B cell (primary cell): ENCODE measurements at regions not wholly inside any gene's neighbourhood (a gene's known extent, or its start where the extent isn't known, plus 50 kb on each side); places are given as distances from the start of the nearest gene placed in this dataset.

Experiments
- ATAC-seq: fragments of 200-7000 bp; cut with Tn5 transposase; one replicate; pipeline ENCODE4 v1.10.0; 2021; ENCODE audit warnings: low read depth, mild to moderate bottlenecking, moderate number of reproducible peaks, moderate library complexity
- CTCF ChIA-PET: fragments of 350-600 bp; sonication (Branson Sonifier 250); formaldehyde crosslinking; loops from one replicate; lab custom pipeline; 2021; ENCODE audit warnings: antibody characterized with exemption, inconsistent platforms; lab: Charles Lee
- POLR2A ChIA-PET: fragments of 350-600 bp; sonication (Branson Sonifier 250); formaldehyde crosslinking; loops from one replicate; lab custom pipeline; 2021; ENCODE audit warnings: antibody characterized with exemption; lab: Charles Lee
- DNase-seq: peaks from one replicate; pipeline ENCODE4 v3.0.0; 2013
- H2AFZ ChIP-seq: 2 replicates; pipeline ENCODE4 v1.6.1; 2012; ENCODE audit warnings: mild to moderate bottlenecking, low read depth, low read length; ENCODE audit not compliant: insufficient read depth, poor library complexity, severe bottlenecking
- H3K27ac ChIP-seq, 2 donors: 1 replicate in 1 of 2; 2 replicates in 1 of 2; pipeline ENCODE4 v1.5.1; 2012 to 2013; ENCODE audit warnings: low read length in 2 of 2, mild to moderate bottlenecking in 2 of 2, moderate library complexity in 1 of 2
- H3K27me3 ChIP-seq, 4 experiments: fragments of 200-600 bp in 1 of 4; sonication (generic) in 1 of 4; replicated peaks in 1 of 4; 1 replicate in 2 of 4; 2 replicates in 2 of 4; pipeline versions ENCODE4 v1.6.1 to v1.7.0; 2013 to 2016; ENCODE audit warnings: low read length in 3 of 4, mild to moderate bottlenecking in 2 of 4, mixed read lengths in 1 of 4, moderate library complexity in 1 of 4; ENCODE audit not compliant: insufficient read depth in 4 of 4, control insufficient read depth in 3 of 4; ENCODE audit errors: control extremely low read depth in 1 of 4
- H3K36me3 ChIP-seq, 2 experiments: replicated peaks in 1 of 2; 1 replicate in 1 of 2; 2 replicates in 1 of 2; pipeline versions ENCODE4 v1.6.1 to v1.7.1; 2013; ENCODE audit warnings: low read length in 1 of 2; ENCODE audit not compliant: insufficient read depth in 2 of 2, control insufficient read depth in 1 of 2; ENCODE audit errors: control extremely low read depth in 1 of 2, extremely low read depth in 1 of 2
- H3K4me1 ChIP-seq, 2 donors: fragments of 200-600 bp in 1 of 2; sonication (generic) in 1 of 2; 1 replicate in 1 of 2; 2 replicates in 1 of 2; pipeline versions ENCODE4 v1.5.1 to v1.6.1; 2013 to 2017; ENCODE audit warnings: low read length in 2 of 2; ENCODE audit not compliant: control insufficient read depth in 2 of 2, insufficient read depth in 2 of 2
- H3K4me2 ChIP-seq: replicated peaks from 2 replicates; pipeline ENCODE3; 2012; ENCODE audit warnings: mild to moderate bottlenecking, low read depth, low read length; ENCODE audit not compliant: poor library complexity, severe bottlenecking
- H3K4me3 ChIP-seq, 5 experiments: fragments of 200-600 bp in 1 of 5; sonication (generic) in 1 of 5; 1 replicate in 3 of 5; 2 replicates in 2 of 5; pipeline versions ENCODE4 v1.5.1 to v1.7.0; 2011 to 2016; ENCODE audit warnings: low read length in 4 of 5, mild to moderate bottlenecking in 4 of 5, low read depth in 2 of 5, control low read depth in 1 of 5, moderate library complexity in 1 of 5; ENCODE audit not compliant: insufficient read depth in 1 of 5; ENCODE audit errors: control extremely low read depth in 1 of 5, extremely low read depth in 1 of 5
- H3K79me2 ChIP-seq: fragments of 200-600 bp; sonication (generic); one replicate; pipeline ENCODE4 v1.6.0; 2016; ENCODE audit warnings: low read length; ENCODE audit not compliant: control insufficient read depth, insufficient read depth
- H3K9ac ChIP-seq: fragments of 200-600 bp; sonication (generic); 2 replicates; pipeline ENCODE4 v1.6.1; 2017; ENCODE audit warnings: mild to moderate bottlenecking, low read length, moderate library complexity
- H3K9me3 ChIP-seq, 3 donors: one replicate each; pipeline versions ENCODE4 v1.6.1 to v1.7.1; 2013; ENCODE audit warnings: low read length in 2 of 3; ENCODE audit not compliant: control insufficient read depth in 2 of 3, insufficient read depth in 1 of 3; ENCODE audit errors: control extremely low read depth in 1 of 3
- H4K20me1 ChIP-seq: 2 replicates; pipeline ENCODE4 v1.6.0; 2012; ENCODE audit warnings: mild to moderate bottlenecking, low read length; ENCODE audit not compliant: insufficient read depth, control insufficient read depth, poor library complexity, severe bottlenecking
- H3K27ac Mint-ChIP-seq: one replicate; pipeline ENCODE4 v1.8.0; 2021; ENCODE audit warnings: mixed read lengths
- H3K27me3 Mint-ChIP-seq: one replicate; pipeline ENCODE4 v1.8.0; 2021; ENCODE audit warnings: mixed read lengths
- H3K4me1 Mint-ChIP-seq: one replicate; pipeline ENCODE4 v1.8.0; 2021; ENCODE audit warnings: mixed read lengths
- H3K4me3 Mint-ChIP-seq: one replicate; pipeline ENCODE4 v1.8.0; 2021; ENCODE audit warnings: mixed read lengths
- H3K9me3 Mint-ChIP-seq: one replicate; pipeline ENCODE4 v1.8.0; 2022; ENCODE audit warnings: mixed read lengths; ENCODE audit not compliant: insufficient read depth
- EZH2 ChIP-seq: IDR thresholded peaks from 2 replicates; pipeline ENCODE4 v1.6.1; 2012; ENCODE audit warnings: borderline replicate concordance, low read depth, mild to moderate bottlenecking, moderate library complexity, low read length; ENCODE audit not compliant: insufficient read depth, poor library complexity, severe bottlenecking
- WGBS: methylation state at CpG from one replicate; pipeline ENCODE4 v1.1.5; 2013; ENCODE audit warnings: missing lambda C conversion rate; ENCODE audit not compliant: insufficient coverage; 5-methylcytosine and 5-hydroxymethylcytosine counted together
- intact Hi-C: fragments of 100-400 bp; cut with micrococcal nuclease; formaldehyde crosslinking; loops from one replicate; pipeline ENCODE4 v1.10.0; 2022
- TF ChIP-seq, protein P1 (sequence below): fragments of 200-600 bp; IDR thresholded peaks from one replicate; pipeline ENCODE4 v1.8.0; 2022; ENCODE audit warnings: antibody characterized with exemption, mild to moderate bottlenecking

DNA sequence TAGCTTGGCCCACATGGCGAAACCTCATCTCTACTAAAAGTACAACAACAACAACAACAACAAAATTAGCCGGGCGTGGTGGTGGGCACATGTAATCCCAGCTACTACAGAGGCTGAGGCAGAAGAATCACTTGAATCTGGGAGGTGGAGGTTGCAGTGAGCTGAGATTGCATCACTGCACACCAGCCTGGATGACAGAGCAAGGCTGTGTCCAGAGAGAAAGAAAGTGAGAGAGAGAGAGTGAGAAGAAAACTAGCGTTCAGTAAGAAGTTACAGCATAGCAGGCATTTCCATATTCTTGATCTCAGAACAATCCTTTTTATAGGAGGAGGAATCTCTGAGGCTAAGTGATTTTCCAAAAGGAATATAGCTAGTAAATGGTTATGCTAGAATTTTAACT lies 1076.1 kb downstream of the AGBL1 start:
- WGBS, result no CpG with 5 or more reads among the region's 4 CpGs
- ATAC-seq (no peak), DNase-seq (no peak)
- H3K4me1 ChIP-seq, result no peaks in the 10 kb centered on the region
- ChIA-PET POLR2A (no interaction called here), CTCF (no interaction called here)
- H4K20me1 ChIP-seq, result no peaks in the 10 kb centered on the region
- no peaks in the 10 kb centered on the region for H3K4me1 Mint-ChIP-seq
- no peak for TF ChIP-seq EZH2
- TF ChIP-seq, protein P1, sequence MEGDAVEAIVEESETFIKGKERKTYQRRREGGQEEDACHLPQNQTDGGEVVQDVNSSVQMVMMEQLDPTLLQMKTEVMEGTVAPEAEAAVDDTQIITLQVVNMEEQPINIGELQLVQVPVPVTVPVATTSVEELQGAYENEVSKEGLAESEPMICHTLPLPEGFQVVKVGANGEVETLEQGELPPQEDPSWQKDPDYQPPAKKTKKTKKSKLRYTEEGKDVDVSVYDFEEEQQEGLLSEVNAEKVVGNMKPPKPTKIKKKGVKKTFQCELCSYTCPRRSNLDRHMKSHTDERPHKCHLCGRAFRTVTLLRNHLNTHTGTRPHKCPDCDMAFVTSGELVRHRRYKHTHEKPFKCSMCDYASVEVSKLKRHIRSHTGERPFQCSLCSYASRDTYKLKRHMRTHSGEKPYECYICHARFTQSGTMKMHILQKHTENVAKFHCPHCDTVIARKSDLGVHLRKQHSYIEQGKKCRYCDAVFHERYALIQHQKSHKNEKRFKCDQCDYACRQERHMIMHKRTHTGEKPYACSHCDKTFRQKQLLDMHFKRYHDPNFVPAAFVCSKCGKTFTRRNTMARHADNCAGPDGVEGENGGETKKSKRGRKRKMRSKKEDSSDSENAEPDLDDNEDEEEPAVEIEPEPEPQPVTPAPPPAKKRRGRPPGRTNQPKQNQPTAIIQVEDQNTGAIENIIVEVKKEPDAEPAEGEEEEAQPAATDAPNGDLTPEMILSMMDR, result no peak
- H3K36me3 ChIP-seq, result no peaks in the 10 kb centered on the region
- no peaks in the 10 kb centered on the region for H3K79me2 ChIP-seq
- H3K27me3 Mint-ChIP-seq, result no peaks in the 10 kb centered on the region
- no peak overlapping the region for H3K4me2 ChIP-seq
- intact Hi-C loops, result no loop called here
- H3K9ac ChIP-seq, result no peak overlapping the region
- H3K4me3 Mint-ChIP-seq, result no peak overlapping the region
- peaks cover 11% of the 10 kb centered on the region for H3K9me3 Mint-ChIP-seq
- H3K4me3 ChIP-seq, result no peak overlapping the region
- H3K27ac Mint-ChIP-seq, result no peak overlapping the region
- peaks cover 0 to 6% (median 0%) of the 10 kb centered on the region in 3 donors for H3K9me3 ChIP-seq
- H3K27ac ChIP-seq, result no peak overlapping the region
- H3K27me3 ChIP-seq, result no peaks in the 10 kb centered on the region
- no peak overlapping the region for H2AFZ ChIP-seq

DNA sequence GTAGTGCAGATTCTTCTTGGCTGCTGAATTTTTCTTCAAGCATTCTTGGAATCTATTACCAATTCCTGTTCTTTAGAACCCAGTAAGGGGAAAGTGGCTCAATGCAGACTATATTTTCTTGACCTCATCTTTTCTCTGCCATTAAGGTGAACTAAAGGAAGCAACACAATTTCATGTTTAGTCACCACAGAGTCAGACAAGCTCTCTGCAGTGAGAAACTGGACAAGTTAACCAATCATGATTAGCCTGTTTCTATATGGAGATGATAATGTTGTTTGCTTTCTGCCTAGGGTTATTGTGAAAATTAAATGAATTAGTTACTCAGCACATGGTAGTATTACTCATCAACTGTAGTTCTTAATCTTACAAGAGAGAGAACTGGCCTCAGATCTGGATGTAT lies 1075.1 kb downstream of the AGBL1 start:
- no peak for DNase-seq
- Histone ChIP-seq H3K36me3 (no peaks in the 10 kb centered on the region), H3K27me3 (no peaks in the 10 kb centered on the region), H3K4me2 (no peak overlapping the region), H3K4me3 (no peak overlapping the region), H2AFZ (no peak overlapping the region), H4K20me1 (no peaks in the 10 kb centered on the region), H3K9ac (no peak overlapping the region), H3K4me1 (no peaks in the 10 kb centered on the region), H3K27ac (no peak overlapping the region), H3K9me3 (no peaks in the 10 kb centered on the region), H3K79me2 (no peaks in the 10 kb centered on the region)
- ATAC-seq, result no peak
- H3K9me3 Mint-ChIP-seq, result peaks cover 11% of the 10 kb centered on the region
- POLR2A ChIA-PET, result no interaction called here
- no peak for TF ChIP-seq EZH2
- TF ChIP-seq, protein P1, result no peak
- no peak overlapping the region for H3K27ac Mint-ChIP-seq
- H3K4me3 Mint-ChIP-seq, result no peak overlapping the region
- intact Hi-C loops, result no loop called here
- H3K4me1 Mint-ChIP-seq, result no peaks in the 10 kb centered on the region
- H3K27me3 Mint-ChIP-seq, result no peaks in the 10 kb centered on the region
- CTCF ChIA-PET, result no interaction called here
